Progenitor cell of endocrine pancreas (in vitro differentiated cells): ENCODE measurements at regions not wholly inside any gene's neighbourhood (a gene's known extent, or its start where the extent isn't known, plus 50 kb on each side); places are given as distances from the start of the nearest gene placed in this dataset.

Experiments used
- DNase-seq: peaks from one replicate; pipeline ENCODE4 v3.0.0; 2021; ENCODE audit warnings: low spot score; ENCODE audit not compliant: unreplicated experiment
- H3K27ac Mint-ChIP-seq: 2 replicates; pipeline ENCODE4 v1.8.0; 2021; ENCODE audit warnings: mild to moderate bottlenecking, moderate library complexity, mixed read lengths
- H3K27me3 Mint-ChIP-seq: 2 replicates; pipeline ENCODE4 v1.8.0; 2021; ENCODE audit warnings: mixed read lengths
- H3K36me3 Mint-ChIP-seq: 2 replicates; pipeline ENCODE4 v1.8.0; 2022; ENCODE audit warnings: mixed read lengths; ENCODE audit not compliant: insufficient read depth
- H3K4me1 Mint-ChIP-seq: 2 replicates; pipeline ENCODE4 v1.8.0; 2021; ENCODE audit warnings: low read depth, mixed read lengths
- H3K4me3 Mint-ChIP-seq: 2 replicates; pipeline ENCODE4 v1.8.0; 2021; ENCODE audit warnings: low read depth, mild to moderate bottlenecking, moderate library complexity, mixed read lengths
- H3K9me3 Mint-ChIP-seq: 2 replicates; pipeline ENCODE4 v1.8.0; 2021; ENCODE audit warnings: low read depth, mixed read lengths
- TF ChIP-seq, protein P1 (sequence below): fragments of 200-600 bp; sonication (generic); IDR thresholded peaks from one replicate; pipeline ENCODE4 v1.5.0; 2021; ENCODE audit warnings: antibody characterized with exemption, mild to moderate bottlenecking; ENCODE audit not compliant: unreplicated experiment

- Mint-ChIP-seq H3K9me3 (no peaks in the 10 kb centered on the region), H3K27ac (no peak overlapping the region), H3K4me3 (no peak overlapping the region), H3K36me3 (no peaks in the 10 kb centered on the region), H3K27me3 (no peaks in the 10 kb centered on the region), H3K4me1 (no peaks in the 10 kb centered on the region)
- DNase-seq = no peak
- TF ChIP-seq, protein P1, sequence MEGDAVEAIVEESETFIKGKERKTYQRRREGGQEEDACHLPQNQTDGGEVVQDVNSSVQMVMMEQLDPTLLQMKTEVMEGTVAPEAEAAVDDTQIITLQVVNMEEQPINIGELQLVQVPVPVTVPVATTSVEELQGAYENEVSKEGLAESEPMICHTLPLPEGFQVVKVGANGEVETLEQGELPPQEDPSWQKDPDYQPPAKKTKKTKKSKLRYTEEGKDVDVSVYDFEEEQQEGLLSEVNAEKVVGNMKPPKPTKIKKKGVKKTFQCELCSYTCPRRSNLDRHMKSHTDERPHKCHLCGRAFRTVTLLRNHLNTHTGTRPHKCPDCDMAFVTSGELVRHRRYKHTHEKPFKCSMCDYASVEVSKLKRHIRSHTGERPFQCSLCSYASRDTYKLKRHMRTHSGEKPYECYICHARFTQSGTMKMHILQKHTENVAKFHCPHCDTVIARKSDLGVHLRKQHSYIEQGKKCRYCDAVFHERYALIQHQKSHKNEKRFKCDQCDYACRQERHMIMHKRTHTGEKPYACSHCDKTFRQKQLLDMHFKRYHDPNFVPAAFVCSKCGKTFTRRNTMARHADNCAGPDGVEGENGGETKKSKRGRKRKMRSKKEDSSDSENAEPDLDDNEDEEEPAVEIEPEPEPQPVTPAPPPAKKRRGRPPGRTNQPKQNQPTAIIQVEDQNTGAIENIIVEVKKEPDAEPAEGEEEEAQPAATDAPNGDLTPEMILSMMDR = no peak
Measured at GRCh38 chr1:221139991-221140390, 260.7 kb downstream of the HLX start.

GRCh38 chr1:221141096-221141495, 261.9 kb downstream of the HLX start:
- TF ChIP-seq, protein P1 = no peak
- H3K4me1 Mint-ChIP-seq = no peaks in the 10 kb centered on the region
- peaks cover under 1% of the 10 kb centered on the region for H3K9me3 Mint-ChIP-seq
- no peaks in the 10 kb centered on the region for H3K27me3 Mint-ChIP-seq
- H3K36me3 Mint-ChIP-seq = no peaks in the 10 kb centered on the region
- no peak for DNase-seq
- no peak overlapping the region for H3K4me3 Mint-ChIP-seq
- no peak overlapping the region for H3K27ac Mint-ChIP-seq

DNA sequence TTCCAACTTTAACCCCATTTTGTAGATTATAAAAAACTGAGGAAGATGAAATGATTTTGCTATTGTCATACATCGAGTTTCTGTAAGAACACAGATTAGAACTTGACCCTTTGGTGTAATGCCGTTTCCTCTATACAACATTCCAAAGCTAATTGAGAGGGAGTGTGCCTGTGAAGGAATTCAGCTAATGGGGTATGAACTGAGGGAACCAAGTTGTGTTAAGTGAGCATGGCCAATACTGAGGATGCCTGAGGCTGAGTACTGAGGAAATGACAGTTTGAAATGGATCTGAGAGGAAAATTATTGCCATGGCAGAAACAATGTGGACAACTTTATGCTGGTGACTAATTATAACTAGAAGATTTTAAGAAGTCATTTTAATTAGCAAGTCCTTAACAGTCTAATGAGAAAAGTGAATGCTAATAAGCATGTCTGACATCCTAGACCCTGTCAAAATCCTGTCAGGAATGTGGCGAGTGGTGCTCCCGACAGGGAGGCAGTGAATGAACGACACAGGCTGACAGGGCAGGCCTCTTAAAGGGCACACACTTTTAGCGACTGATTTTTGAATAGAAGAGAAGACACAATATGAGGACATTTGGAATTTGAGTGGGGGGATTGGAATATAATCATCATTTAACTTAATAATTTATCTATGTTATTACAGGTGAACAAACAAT, 262.5 kb downstream of the HLX start:
- TF ChIP-seq, protein P1 = no peak
- Mint-ChIP-seq H3K27me3 (no peaks in the 10 kb centered on the region), H3K9me3 (peaks cover 5% of the 10 kb centered on the region), H3K4me1 (no peaks in the 10 kb centered on the region), H3K27ac (no peak overlapping the region), H3K4me3 (no peak overlapping the region), H3K36me3 (no peaks in the 10 kb centered on the region)
- DNase-seq = no peak

GRCh38 chr1:221148660-221149059, 269.4 kb downstream of the HLX start:
- Mint-ChIP-seq H3K36me3 (no peaks in the 10 kb centered on the region), H3K4me1 (no peaks in the 10 kb centered on the region), H3K27me3 (no peaks in the 10 kb centered on the region), H3K4me3 (no peak overlapping the region), H3K27ac (no peak overlapping the region), H3K9me3 (peaks cover 8% of the 10 kb centered on the region)
- no peak for DNase-seq
- TF ChIP-seq, protein P1 = no peak

- TF ChIP-seq, protein P1 = no peak
- no peaks in the 10 kb centered on the region for H3K36me3 Mint-ChIP-seq
- peaks cover 8% of the 10 kb centered on the region for H3K9me3 Mint-ChIP-seq
- no peaks in the 10 kb centered on the region for H3K4me1 Mint-ChIP-seq
- H3K4me3 Mint-ChIP-seq = no peak overlapping the region
- H3K27ac Mint-ChIP-seq = no peak overlapping the region
- H3K27me3 Mint-ChIP-seq = no peaks in the 10 kb centered on the region
- no peak for DNase-seq
Measured at GRCh38 chr1:221149111-221149510, 269.9 kb downstream of the HLX start.
